ENCODE measurements at regions not wholly inside any gene's neighbourhood (a gene's known extent, or its start where the extent isn't known, plus 50 kb on each side); places are given as distances from the start of the nearest gene placed in this dataset.

GRCh38 chr2:224194161-224194560 lies 155.1 kb upstream of the SERPINE2 start:
- Histone ChIP-seq H2AFZ (ENCODE audit: low read length) (no peak overlapping the region), H3K4me3 (ENCODE audit: low read depth, low read length, poor library complexity, severe bottlenecking) (no peak overlapping the region), H4K20me1 (ENCODE audit: insufficient read depth, low read length) (no peaks in the 10 kb centered on the region), H3K27ac (ENCODE audit: low read depth, low read length, poor library complexity, severe bottlenecking) (no peak overlapping the region), H3K79me2 (ENCODE audit: insufficient read depth, low read depth, low read length) (no peaks in the 10 kb centered on the region), H3K36me3 (ENCODE audit: insufficient read depth, low read length) (no peaks in the 10 kb centered on the region), H3K4me1 (ENCODE audit: insufficient read depth, low read length, poor library complexity, severe bottlenecking) (no peaks in the 10 kb centered on the region), H3K9me2 (ENCODE audit: insufficient read depth, low read length) (no peaks in the 10 kb centered on the region), H3K4me2 (ENCODE audit: low read length) (no peak overlapping the region), H3K9me3 (ENCODE audit: low read length) (no peaks in the 10 kb centered on the region)
- POLR2A ChIA-PET: no interaction called here
- BruUV-seq (replicated peaks): no TSS peak
- CTCF ChIA-PET (ENCODE audit: unreplicated experiment): no interaction called here
- no peak for DNase-seq (ENCODE audit: low spot score)
- intact Hi-C loops (cut with micrococcal nuclease; ENCODE audit: unreplicated experiment): no loop called here
- no peak for TF ChIP-seq CTCF (conservative IDR thresholded peaks at IDR 0.05; ENCODE audit: low read length)
- no peak for TF ChIP-seq EZH2phosphoT487 (IDR thresholded peaks at IDR 0.05; ENCODE audit: borderline replicate concordance, low read depth, low read length)

GRCh38 chr2:224191465-224191864 lies 152.4 kb upstream of the SERPINE2 start:
- CTCF ChIA-PET (ENCODE audit: unreplicated experiment): no interaction called here
- BruUV-seq (replicated peaks): no TSS peak
- intact Hi-C loops (cut with micrococcal nuclease; ENCODE audit: unreplicated experiment): no loop called here

GRCh38 chr2:224190936-224191270 lies 151.8 kb upstream of the SERPINE2 start:
- H3K79me2 ChIP-seq (ENCODE audit: insufficient read depth, low read depth, low read length): no peaks in the 10 kb centered on the region
- ChIA-PET CTCF (ENCODE audit: unreplicated experiment) (no interaction called here), POLR2A (no interaction called here)
- H3K9me2 ChIP-seq (ENCODE audit: insufficient read depth, low read length): no peaks in the 10 kb centered on the region
- no peak overlapping the region for H3K4me3 ChIP-seq (ENCODE audit: low read depth, low read length, poor library complexity, severe bottlenecking)
- DNase-seq (ENCODE audit: low spot score): no peak
- H3K36me3 ChIP-seq (ENCODE audit: insufficient read depth, low read length): no peaks in the 10 kb centered on the region
- H2AFZ ChIP-seq (ENCODE audit: low read length): no peak overlapping the region
- H3K27ac ChIP-seq (ENCODE audit: low read depth, low read length, poor library complexity, severe bottlenecking): no peak overlapping the region
- BruUV-seq (replicated peaks): no TSS peak
- TF ChIP-seq EZH2phosphoT487 (IDR thresholded peaks at IDR 0.05; ENCODE audit: borderline replicate concordance, low read depth, low read length) (no peak), CTCF (conservative IDR thresholded peaks at IDR 0.05; ENCODE audit: low read length) (no peak)
- intact Hi-C loops (cut with micrococcal nuclease; ENCODE audit: unreplicated experiment): no loop called here
- H3K4me1 ChIP-seq (ENCODE audit: insufficient read depth, low read length, poor library complexity, severe bottlenecking): no peaks in the 10 kb centered on the region
- no peak overlapping the region for H3K4me2 ChIP-seq (ENCODE audit: low read length)
- no peaks in the 10 kb centered on the region for H4K20me1 ChIP-seq (ENCODE audit: insufficient read depth, low read length)
- no peaks in the 10 kb centered on the region for H3K9me3 ChIP-seq (ENCODE audit: low read length)

More at GRCh38 chr2:224191465-224191864, 152.4 kb upstream of the SERPINE2 start:
- no peaks in the 10 kb centered on the region for H3K9me2 ChIP-seq (ENCODE audit: insufficient read depth, low read length)
- no peaks in the 10 kb centered on the region for H4K20me1 ChIP-seq (ENCODE audit: insufficient read depth, low read length)
- POLR2A ChIA-PET: no interaction called here
- no peak overlapping the region for H3K4me3 ChIP-seq (ENCODE audit: low read depth, low read length, poor library complexity, severe bottlenecking)
- DNase-seq (ENCODE audit: low spot score): no peak
- no peak overlapping the region for H2AFZ ChIP-seq (ENCODE audit: low read length)
- H3K4me1 ChIP-seq (ENCODE audit: insufficient read depth, low read length, poor library complexity, severe bottlenecking): no peaks in the 10 kb centered on the region
- H3K9me3 ChIP-seq (ENCODE audit: low read length): no peaks in the 10 kb centered on the region
- no peak overlapping the region for H3K27ac ChIP-seq (ENCODE audit: low read depth, low read length, poor library complexity, severe bottlenecking)
- H3K79me2 ChIP-seq (ENCODE audit: insufficient read depth, low read depth, low read length): no peaks in the 10 kb centered on the region
- no peaks in the 10 kb centered on the region for H3K36me3 ChIP-seq (ENCODE audit: insufficient read depth, low read length)
- TF ChIP-seq CTCF (conservative IDR thresholded peaks at IDR 0.05; ENCODE audit: low read length) (no peak), EZH2phosphoT487 (IDR thresholded peaks at IDR 0.05; ENCODE audit: borderline replicate concordance, low read depth, low read length) (no peak)
- no peak overlapping the region for H3K4me2 ChIP-seq (ENCODE audit: low read length)

Measured in OCI-LY7 (cell line).